ENCODE measurements at regions not wholly inside any gene's neighbourhood (a gene's known extent, or its start where the extent isn't known, plus 50 kb on each side); places are given as distances from the start of the nearest gene placed in this dataset.

GRCh38 chr10:43969506-43969905 lies 320.8 kb upstream of the ZNF32 start:
- Histone ChIP-seq H3K36me3 (no peaks in the 10 kb centered on the region), H3K27me3 (no peaks in the 10 kb centered on the region), H3K27ac (no peak overlapping the region), H3K4me1 (peaks cover 0 to 16% (median under 1%) of the 10 kb centered on the region in 3 donors), H3K4me3 (no peak overlapping the region), H3K9me3 (no peaks in the 10 kb centered on the region)
- WGBS, 2 donors: 71 to 100% methylated on average over 1 to 5 of the region's 9 CpGs
- intact Hi-C loops (cut with DNase I): no loop called here
- TF ChIP-seq POLR2A (IDR thresholded peaks at IDR 0.05): no peak
- no peak for TF ChIP-seq CTCF (IDR thresholded peaks at IDR 0.05)
- DNase-seq: no peak

GRCh38 chr10:43968961-43969360 lies 320.3 kb upstream of the ZNF32 start:
- DNase-seq: no peak
- H3K4me1 ChIP-seq: peaks cover 0 to 21% (median 6%) of the 10 kb centered on the region in 3 donors
- intact Hi-C loops (cut with DNase I): no loop called here
- no peaks in the 10 kb centered on the region for H3K36me3 ChIP-seq
- H3K9me3 ChIP-seq: no peaks in the 10 kb centered on the region
- 74 to 83% methylated on average over 14 of the region's 14 CpGs for WGBS, 2 donors
- no peak overlapping the region for H3K27ac ChIP-seq
- no peak overlapping the region for H3K4me3 ChIP-seq
- no peaks in the 10 kb centered on the region for H3K27me3 ChIP-seq
- TF ChIP-seq CTCF (IDR thresholded peaks at IDR 0.05) (no peak), POLR2A (IDR thresholded peaks at IDR 0.05) (no peak)

GRCh38 chr10:43968076-43968475 lies 319.4 kb upstream of the ZNF32 start:
- Histone ChIP-seq H3K27ac (no peak overlapping the region), H3K36me3 (no peaks in the 10 kb centered on the region), H3K27me3 (no peaks in the 10 kb centered on the region), H3K4me3 (no peak overlapping the region), H3K4me1 (peaks cover 0 to 30% (median 12%) of the 10 kb centered on the region in 3 donors), H3K9me3 (no peaks in the 10 kb centered on the region)
- DNase-seq: no peak
- TF ChIP-seq POLR2A (IDR thresholded peaks at IDR 0.05): no peak
- no peak for TF ChIP-seq CTCF (IDR thresholded peaks at IDR 0.05)
- WGBS, 2 donors: 55 to 71% methylated on average over 1 of the region's 1 CpG
- intact Hi-C loops (cut with DNase I): no loop called here

GRCh38 chr10:43966571-43966965 lies 317.9 kb upstream of the ZNF32 start:
- H3K27me3 ChIP-seq: no peaks in the 10 kb centered on the region
- H3K4me1 ChIP-seq: peaks cover 0 to 39% (median 18%) of the 10 kb centered on the region in 3 donors
- no peaks in the 10 kb centered on the region for H3K36me3 ChIP-seq
- intact Hi-C loops (cut with DNase I): no loop called here
- H3K4me3 ChIP-seq: no peak overlapping the region
- TF ChIP-seq POLR2A (IDR thresholded peaks at IDR 0.05) (no peak), CTCF (IDR thresholded peaks at IDR 0.05) (no peak)
- H3K27ac ChIP-seq: peak overlapping the region in 2 of 4 donors; percentile 55 to 62
- 75 to 85% methylated on average over 3 of the region's 3 CpGs for WGBS, 2 donors
- no peak for DNase-seq
- no peaks in the 10 kb centered on the region for H3K9me3 ChIP-seq

- no peak for TF ChIP-seq POLR2A (IDR thresholded peaks at IDR 0.05)
- no peak for TF ChIP-seq CTCF (IDR thresholded peaks at IDR 0.05)
Observed at GRCh38 chr10:43965918-43966570, 317.4 kb upstream of the ZNF32 start.

More at GRCh38 chr10:43965918-43966570, 317.4 kb upstream of the ZNF32 start:
- H3K36me3 ChIP-seq: no peaks in the 10 kb centered on the region
- 65 to 68% methylated on average over 6 to 7 of the region's 7 CpGs for WGBS, 2 donors
- H3K27me3 ChIP-seq: no peaks in the 10 kb centered on the region
- H3K4me3 ChIP-seq: no peak overlapping the region
- H3K4me1 ChIP-seq: peaks cover 0 to 41% (median 18%) of the 10 kb centered on the region in 3 donors
- H3K27ac ChIP-seq: peak overlapping the region in 3 of 4 donors; percentile 32 to 62 (median 55)
- H3K9me3 ChIP-seq: no peaks in the 10 kb centered on the region
- intact Hi-C loops (cut with DNase I): no loop called here
- no peak for DNase-seq
